Embryonic facial prominence (tissue), 1 donor: ENCODE measurements at regions not wholly inside any gene's neighbourhood (a gene's known extent, or its start where the extent isn't known, plus 50 kb on each side); places are given as distances from the start of the nearest gene placed in this dataset.
"Not testable (repeated sequence)": the region's sequence is repeated elsewhere in the genome, so short reads cannot be mapped to it uniquely, and the experiment has no call there.

ENCODE experiments used
- DNase-seq: peaks from one replicate; pipeline ENCODE4 v3.0.0-alpha.2; 2016; ENCODE audit errors: extremely low spot score

DNA sequence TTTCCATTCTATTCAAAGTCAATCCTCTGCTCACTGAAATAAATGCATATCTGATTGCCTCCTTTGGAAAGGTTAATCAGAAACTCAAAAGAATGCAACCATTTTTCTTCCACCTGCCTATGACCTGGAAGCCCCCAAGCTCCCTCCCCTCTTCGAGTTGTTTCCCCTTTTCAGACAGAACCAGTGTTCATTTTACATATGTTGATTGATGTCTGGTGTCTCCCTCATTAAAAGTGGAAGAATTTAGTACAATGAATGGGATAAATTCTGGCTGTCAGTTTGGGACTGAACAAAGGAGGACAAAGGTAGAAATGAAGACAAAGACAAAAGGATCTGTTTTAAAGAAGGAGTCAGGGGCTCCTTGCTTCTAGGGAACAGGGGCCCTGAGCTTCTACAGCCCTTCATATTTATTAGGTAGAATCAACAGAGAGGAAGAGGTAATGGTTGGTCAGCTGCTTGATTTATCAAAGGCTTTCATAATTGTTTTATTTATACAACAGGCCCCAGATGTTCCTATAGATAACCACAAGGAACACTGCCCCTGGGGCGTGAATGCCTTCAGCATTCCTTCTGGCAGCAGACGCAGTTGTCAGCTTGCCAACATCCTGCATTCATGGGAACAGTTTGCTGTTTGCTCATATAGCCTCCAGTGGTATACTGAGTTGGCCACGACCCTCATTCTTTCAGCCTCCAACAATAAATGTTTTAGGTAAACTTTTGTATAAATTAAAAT, 949.8 kb upstream of the LRATD1 start:
- DNase-seq: no peak

DNA sequence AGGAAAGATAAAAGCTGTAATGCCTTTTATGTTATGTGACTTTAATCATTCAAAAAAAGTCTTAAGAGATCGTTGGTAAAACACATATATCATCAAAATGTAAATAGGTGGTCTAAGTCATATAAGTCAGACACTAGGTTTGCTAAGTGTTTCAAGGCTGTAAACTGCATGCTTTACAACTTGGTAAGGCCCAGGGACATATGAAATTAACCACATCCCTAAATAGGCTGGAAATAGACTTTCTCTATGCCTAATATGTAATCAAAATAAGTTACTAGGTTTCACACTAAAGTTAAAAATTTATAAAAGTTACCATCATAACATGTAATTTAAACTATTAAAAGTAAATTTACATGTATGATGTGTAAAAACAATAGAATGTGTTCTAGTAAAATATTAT, 946.3 kb upstream of the LRATD1 start:
- no peak for DNase-seq

DNA sequence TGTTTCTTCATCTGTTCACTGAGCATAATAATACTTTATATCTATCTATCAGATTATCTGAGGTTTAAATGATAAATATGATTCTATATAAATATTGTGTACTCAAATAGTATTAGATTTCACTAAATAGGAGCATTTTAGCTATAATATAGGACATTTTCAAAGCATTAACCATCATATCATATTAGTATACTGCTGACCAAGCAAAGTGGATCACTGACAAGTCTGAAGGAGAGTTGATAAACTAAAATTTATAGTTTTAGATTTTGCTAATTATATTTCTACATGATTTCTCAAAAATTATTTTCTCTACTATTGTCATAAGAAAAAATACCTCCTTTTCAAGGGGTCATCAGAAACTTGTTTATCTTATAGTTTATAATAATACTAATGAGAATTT, 937.8 kb upstream of the LRATD1 start:
- no peak for DNase-seq

DNA sequence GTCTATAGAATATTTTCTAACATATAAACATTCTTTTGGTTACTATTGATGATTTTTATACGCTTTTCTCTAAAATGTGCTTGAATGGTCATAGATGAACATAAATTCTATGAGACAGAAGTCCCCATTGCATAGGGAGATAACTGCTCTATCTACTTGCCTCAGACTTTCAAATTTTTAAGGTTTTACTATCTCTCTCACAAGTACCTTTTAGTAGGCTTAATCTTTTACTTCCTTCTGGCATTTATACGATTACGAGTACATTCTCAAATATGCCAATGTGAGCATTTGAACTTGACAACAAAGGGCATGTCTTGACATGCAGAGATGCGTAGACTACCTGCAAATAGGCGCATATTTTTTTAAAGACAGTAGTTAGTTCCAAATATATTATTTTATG, 935.9 kb upstream of the LRATD1 start:
- DNase-seq: no peak

DNA sequence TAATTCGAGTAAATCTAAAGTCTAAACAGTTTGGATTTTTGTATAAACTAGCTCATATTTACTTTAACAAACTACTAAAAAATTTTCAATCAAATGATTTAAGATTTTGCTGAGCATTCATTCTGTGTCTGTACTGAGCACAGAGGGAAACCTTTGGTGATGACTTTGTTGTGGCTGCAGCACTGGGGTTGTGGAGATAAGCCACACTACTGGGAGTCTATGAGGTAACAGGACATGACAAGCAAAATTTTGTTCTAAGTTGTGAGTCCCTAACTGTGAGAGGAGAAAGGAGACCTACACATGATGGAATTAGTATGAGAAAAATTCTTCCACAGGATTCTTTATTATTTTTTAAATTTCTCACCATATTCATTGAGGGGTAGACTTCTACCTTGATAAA, 933.7 kb upstream of the LRATD1 start:
- DNase-seq: no peak

DNA sequence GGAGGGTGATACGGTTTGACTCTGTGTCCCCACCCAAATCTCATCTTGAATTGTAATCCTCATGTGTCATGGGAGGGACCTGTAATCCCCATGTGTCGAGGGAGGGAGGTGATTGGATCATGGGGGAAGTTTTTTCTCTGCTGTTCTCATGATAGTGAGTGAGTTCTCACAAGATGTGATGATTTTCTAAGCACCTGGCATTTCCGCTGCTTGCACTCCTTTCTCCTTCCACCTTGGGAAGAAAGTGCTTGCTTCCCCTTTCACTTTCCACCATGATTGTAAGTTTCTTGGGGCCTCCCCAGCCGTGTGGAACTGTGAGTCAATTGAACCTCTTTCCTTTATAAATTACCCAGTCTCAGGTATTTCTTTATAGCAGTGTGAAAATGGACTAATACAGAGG, 932.6 kb upstream of the LRATD1 start:
- not testable (repeated sequence) for DNase-seq

DNA sequence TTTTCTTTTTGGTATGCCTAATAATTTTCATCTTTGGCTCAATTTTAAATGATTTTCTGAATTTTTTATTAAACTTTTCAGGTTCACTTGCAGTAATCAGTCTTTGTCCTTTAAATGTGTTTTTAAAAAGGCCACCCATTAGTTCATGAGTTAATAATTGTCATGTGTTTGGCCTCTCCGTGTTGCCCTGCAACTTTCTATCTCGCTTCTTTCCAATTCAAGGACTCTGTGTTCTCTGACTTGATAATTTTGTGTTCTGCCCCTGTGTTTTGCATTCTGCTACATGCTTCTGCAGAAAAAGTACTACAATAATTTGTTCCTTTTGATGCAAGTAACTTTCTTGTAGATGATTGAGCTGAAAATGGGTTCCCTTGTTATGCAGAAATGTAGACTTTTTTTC, 921.4 kb upstream of the LRATD1 start:
- DNase-seq: no peak

- no peak for DNase-seq
Measured at GRCh38 chr2:13714466-13714865, 918.1 kb upstream of the LRATD1 start.

- DNase-seq: no peak
Measured at GRCh38 chr2:13725945-13726344, 906.6 kb upstream of the LRATD1 start.

GRCh38 chr2:13745330-13745729, 887.2 kb upstream of the LRATD1 start:
- DNase-seq: no peak

- no peak for DNase-seq
Measured at GRCh38 chr2:13751955-13752354, 880.6 kb upstream of the LRATD1 start.

GRCh38 chr2:13758412-13758811, 874.1 kb upstream of the LRATD1 start:
- no peak for DNase-seq

- DNase-seq: no peak
Measured at GRCh38 chr2:13768274-13768673, 864.2 kb upstream of the LRATD1 start.

DNA sequence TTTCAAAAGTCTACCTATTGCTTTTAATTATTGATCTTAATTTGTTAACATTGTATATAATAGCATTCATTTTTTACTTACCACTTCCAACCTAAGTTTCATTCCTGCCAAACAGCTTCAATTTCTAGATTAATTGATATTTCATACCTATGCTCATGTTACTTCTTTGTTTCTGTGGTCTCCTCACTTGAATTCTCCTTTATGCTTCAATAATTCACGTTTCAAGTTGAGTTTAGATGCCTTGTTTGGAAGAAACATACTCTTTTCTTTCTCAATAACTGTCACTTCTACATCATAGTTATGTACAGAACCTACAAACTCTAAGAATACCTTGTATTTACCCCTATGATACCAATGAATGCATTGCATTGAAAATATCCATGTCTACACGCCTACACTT, 862.2 kb upstream of the LRATD1 start:
- DNase-seq: no peak

DNA sequence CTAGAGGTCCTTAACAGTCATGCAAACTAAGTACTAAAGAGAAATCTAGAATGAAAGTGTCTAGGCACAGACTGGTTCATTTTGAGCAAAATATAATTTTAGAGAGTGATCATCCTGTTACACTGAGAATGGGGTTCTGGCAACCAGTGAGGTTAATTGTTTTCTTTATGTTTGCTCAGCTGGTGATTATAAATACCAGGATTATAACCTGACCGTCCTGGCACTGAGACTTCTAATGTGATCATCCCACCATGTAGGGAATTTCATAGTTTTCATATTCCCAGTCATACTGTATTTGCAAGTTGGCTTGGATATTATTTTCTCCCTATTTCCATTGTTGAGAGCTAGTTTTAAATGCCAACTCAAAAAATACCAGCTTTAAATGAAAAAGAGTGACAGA, 852.5 kb upstream of the LRATD1 start:
- DNase-seq: no peak

DNA sequence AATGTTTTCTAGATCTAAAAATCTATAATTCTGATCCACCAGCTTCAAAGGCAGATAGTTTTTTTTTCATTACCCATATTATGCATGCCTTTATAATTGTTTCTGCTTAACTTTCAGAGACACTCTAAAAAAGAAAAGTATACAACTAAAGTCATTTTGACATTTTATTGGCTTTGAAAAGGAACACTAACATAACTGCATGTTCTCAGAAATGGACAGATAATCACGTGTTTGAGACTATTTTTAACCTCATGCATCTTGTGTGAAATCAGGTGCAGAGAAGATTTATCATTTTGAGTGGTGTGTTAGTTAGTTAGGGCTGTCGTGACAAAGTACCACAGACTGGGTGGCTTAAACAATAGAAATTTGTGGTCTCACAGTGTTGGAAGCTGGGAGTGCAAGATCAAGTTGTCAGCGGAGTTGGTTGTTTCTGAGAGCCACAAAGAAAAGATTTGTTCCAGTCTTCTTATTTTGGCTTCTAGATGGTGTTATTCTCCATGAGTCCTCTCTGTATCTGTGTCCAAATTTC, 841.4 kb upstream of the LRATD1 start:
- no peak for DNase-seq

DNA sequence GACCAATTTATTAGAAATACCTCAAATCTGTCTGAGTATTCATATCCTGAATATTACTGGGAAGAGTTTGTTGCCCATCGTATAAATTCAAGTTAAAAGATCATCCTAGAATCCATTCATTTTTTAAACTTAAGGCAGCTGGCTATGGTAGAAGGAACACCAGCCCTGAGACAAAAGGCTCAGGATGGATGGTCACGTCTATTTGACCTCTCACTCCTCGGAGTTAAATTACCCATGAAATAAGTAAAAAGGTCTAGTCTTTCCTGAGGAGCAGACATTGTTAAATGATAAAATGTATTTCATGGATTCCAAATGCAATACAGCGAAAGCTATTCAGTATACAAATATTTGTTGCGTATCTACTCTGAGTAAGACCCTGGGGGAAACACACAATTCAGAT, 826.0 kb upstream of the LRATD1 start:
- no peak for DNase-seq

- no peak for DNase-seq
Measured at GRCh38 chr2:13813236-13813635, 819.3 kb upstream of the LRATD1 start.

DNA sequence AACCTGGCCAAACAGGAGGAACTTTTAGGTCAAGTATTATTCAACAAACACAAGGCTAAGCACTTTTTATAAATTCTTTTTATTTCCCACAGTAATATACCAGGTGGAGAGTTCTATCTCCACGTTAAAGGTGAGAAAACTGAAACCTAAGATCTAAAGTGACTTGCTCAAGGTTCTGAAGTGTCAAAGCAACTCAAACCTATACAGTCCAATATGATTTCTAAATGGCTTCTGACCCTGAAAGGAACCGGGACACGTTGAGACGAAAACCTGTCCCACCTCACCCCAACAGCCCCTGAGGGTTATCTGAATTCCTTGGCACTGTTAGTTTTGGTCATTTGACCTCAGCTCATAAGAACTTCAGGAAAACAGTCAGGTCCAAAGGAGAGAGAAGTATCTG, 814.5 kb upstream of the LRATD1 start:
- no peak for DNase-seq

DNA sequence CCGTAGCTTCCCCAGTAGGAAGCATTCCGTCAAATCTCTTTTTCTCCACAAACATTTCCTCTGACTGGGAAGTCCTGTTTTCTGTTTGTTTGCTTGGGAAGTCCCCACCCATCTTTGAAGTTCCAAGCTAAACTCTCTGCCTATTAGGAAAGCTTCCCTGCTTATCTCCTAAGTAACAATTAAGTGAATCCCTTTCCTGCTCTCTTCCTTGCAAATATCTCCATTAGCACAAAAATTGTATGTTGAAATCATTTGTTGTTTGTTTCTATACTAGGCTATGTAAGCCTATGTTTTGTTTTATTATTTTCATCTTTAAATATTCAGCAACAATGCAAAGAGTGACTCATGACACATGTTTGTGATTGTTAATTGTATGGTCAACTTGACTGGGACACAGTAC, 812.6 kb upstream of the LRATD1 start:
- no peak for DNase-seq

DNA sequence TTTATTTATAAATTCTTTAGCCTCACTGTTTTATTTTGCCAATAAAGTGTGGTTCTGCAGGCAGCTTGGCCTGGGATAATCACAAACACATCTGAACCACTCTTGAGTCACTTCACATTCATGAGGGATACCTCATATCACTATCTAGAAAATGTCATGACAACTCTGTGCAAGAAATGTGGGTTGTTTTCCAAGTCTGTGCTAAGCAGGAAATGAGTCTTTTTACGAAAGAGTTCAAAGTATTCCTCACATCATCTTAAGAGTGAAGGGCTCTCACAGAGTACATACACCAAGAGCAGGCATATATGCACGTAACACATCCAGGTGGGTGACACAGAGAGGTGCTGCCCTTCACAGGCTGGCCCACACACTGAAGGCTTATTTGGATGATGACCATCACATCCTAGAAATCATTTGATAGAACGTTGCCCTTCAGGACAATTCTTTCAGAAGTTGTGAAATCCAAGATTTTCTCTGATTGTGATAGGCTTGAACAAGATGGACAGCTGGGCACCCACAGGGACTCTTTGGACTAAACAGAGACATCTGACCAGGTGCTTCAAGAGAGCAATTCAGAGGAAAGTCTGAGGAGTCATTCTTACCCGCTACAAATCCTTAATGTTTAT, 811.1 kb upstream of the LRATD1 start:
- DNase-seq: no peak

DNA sequence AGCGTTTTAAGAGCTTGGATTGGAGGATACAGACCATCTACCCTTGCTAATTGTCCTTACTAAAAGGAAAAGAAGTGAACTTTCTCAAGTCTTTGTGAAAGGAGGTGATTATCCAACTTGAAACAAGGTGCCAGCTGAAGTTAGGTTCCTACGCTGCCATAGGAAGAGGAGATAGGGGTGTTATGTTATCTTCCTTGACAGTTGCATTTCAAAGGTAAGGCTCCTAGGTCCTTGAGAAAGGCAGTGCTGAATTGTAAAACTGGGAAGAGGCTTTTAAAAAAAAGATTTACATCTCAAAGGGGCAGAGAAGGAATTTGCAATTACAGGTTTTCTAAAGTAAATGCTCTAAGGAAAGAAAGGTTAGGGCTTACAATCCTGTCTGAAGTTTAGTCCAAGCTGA, 810.2 kb upstream of the LRATD1 start:
- DNase-seq: no peak

DNA sequence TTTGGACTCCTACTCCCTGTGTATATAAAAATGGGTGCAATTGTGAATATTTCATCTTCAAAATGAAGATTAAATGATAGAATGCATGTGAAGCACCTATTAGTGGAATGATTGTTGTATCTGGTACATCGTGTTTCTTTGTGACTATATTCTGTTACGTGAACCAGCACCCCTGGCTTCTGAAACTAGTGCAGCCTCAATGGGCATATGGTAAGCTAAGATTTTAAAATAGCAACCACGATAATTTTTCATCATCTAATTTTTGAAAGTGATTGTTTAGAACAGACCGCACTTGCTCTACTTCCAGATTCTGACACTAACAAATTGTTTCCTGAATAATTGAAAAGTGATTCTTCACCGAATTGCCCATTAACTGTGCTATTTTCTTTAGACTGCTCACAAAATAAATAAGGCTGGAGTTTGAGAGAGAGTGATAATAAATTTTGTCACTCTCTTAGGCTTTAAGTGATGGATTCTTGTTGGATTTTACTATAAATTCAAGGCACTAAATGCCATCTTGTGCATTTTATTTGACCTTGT, 806.1 kb upstream of the LRATD1 start:
- no peak for DNase-seq
